NOMO-1 treated with dmso at 0.1 percent for 144 hours (cell line): ENCODE measurements at regions not wholly inside any gene's neighbourhood (a gene's known extent, or its start where the extent isn't known, plus 50 kb on each side); places are given as distances from the start of the nearest gene placed in this dataset.

Source experiments
- DNase-seq: peaks from one replicate; lab custom pipeline; 2025; ENCODE audit not compliant: unreplicated experiment; lab: John Stamatoyannopoulos, UW

DNA sequence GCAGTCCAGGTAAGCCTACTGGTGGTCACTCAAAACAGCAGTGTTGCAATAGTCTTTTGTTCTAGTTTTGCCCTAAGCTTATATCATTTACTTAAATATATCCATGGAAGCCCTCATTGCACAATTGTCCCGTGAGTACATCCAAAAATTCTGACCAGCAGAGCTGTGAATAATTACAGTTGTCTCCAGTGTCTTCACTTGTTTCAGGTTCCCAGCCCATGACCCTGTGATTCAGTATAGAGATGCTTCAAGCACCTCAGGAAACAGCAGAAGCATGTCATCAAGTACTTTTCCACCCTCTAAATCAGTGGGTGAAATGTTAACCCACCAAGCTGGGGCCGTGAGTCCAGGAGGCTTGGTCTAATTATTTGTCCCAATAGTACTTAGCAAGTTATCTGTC, 214.9 kb upstream of the RPS6KA3 start:
- no peak for DNase-seq

DNA sequence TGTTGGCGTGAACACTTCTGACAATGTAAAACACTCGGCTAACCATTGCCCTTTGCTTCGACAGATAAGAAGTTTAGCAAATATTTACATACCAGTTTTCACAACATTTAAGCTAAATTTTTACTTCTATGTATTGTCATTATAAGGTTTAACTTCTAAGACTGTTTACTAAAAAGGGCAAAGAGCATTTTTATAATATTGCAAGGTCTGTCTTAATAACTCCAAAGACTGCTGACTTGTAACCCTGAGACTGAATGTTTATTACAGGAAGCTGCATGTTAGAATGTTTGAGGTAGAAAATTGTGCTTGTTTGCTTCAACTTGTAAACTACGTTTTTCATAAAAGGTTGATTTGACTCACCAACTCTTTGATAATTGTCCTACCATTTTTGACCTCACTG, 213.2 kb upstream of the RPS6KA3 start:
- no peak for DNase-seq

DNA sequence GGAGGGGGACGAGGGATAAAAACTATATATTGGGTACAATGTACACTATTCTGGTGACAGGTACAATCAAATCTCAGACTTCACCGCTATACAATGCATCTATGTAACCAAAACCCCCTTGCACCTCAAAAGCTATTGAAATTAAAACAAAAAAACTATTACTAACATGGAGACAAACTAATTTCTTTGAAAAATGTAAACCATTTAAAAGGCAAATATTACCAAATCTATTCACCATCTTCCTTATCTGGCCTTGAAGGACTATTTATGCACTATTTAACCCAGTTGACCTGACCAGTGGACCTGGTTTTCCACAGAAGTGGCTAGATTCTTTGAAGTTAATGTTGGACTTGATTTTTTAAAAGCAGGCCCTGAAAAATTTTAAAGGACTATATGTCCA, 212.3 kb upstream of the RPS6KA3 start:
- DNase-seq, result no peak

DNA sequence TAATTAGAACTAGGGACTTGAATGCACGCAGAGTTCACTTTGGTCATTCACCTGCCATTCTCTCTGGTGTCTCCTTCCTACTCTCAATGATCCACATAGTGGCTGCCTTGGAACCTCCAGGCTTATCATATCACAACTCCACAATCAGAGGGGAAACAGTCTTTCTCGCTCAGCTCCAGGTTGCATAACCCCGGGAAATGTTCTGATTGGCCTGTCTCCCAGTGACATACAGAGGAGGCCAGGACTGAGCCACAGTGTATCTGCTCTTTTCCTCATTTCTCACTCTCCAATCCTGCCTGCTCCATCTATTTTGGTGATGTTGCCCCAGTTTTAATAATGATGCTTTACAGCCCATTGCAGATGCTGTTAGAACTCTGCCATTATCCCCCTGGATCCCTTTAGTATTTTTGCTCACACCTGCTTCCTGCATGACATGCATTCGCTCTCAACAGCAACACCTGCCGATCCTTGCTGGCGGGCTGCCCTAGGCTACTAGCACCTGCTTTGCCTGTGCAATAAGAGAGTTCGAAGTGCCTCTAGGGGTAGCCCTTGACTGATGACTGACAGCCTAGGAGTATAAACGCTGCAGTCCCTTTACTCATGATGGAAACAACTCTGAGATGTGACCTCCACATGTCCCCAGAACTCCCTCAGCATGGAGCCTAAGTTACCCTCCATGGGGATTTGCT, 211.3 kb upstream of the RPS6KA3 start:
- DNase-seq, result no peak

DNA sequence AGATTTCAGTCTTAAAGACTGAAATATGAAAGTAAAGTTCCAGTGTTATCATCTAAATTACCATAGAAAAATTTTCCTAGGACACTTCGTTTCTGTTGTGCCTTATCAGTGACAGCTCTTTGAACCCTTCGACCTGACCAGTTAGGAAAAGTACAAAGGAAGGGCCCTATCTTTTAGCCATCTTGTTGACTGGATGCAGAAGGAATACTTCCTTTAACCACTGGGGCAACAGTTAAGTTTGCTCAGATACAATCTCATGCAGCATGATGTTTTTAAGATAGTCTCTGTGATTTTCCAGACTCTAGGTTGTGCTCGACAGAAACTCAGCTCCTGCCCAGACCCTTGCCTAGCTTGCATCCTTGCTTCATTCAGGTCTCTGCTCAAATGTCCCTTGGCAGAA, 210.5 kb upstream of the RPS6KA3 start:
- no peak for DNase-seq

DNA sequence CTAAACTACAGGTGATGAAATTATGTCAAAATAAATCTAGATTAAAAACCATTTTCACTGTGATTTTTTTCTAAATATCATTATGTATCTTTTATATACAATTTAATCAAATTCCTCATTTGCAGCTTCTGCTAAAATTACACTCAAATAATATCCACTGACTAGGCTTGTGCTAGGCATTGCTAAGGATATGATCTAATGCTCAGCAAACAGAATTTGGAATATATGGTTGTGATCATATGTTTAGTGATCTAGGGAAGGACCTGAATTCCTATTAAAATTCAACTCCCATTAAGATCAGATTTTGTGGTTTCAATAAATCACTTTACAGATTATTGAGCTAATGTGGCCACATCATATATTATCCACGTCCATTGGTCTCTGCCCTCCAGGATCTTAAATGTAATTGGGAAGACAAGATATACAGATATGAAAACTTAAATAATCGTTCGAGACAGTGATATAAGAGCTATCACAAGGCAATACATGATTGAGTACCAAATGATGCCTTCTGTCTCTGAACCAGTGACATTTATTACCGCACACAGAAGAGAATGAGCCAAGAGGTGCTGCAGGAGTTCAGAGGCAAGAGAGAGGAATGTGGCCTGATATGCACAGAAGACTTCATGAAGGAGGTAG, 206.0 kb upstream of the RPS6KA3 start:
- no peak for DNase-seq

DNA sequence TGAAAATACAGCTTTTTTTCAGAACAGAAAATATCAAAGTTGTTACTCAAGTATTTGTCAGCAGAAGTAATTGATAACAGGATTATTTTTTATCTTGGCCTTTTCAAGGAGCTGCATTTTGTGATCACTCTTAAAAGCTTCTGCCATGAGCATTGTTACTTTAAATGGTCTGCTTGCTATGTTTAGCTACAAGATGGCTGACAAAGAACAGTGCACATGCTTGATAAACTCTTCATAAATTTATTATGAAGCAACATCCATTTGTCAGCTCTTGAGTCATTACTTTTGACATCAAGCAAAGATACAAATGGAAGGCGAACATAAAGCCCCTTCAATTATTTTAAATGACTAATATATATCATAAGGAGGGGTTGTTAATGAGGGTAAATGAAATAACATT, 205.4 kb upstream of the RPS6KA3 start:
- DNase-seq, result no peak

DNA sequence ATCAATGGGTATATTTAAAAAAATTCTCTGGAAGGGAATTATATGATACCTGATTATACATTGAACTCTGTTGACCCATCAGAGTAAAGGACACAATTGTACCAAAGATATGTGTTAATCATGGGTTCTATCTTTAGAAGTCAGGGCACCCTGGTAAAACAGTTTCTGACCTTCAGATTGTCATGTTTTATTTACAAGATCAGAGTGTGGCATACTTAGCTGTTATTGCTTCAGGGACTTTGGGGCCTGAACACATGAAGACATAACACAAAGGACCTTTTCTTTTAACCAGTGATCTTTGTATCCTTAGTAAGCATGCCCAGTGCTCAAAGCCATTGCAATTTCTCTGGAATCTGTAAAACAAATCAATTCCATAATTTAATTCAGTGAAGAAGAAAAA, 204.8 kb upstream of the RPS6KA3 start:
- no peak for DNase-seq

DNA sequence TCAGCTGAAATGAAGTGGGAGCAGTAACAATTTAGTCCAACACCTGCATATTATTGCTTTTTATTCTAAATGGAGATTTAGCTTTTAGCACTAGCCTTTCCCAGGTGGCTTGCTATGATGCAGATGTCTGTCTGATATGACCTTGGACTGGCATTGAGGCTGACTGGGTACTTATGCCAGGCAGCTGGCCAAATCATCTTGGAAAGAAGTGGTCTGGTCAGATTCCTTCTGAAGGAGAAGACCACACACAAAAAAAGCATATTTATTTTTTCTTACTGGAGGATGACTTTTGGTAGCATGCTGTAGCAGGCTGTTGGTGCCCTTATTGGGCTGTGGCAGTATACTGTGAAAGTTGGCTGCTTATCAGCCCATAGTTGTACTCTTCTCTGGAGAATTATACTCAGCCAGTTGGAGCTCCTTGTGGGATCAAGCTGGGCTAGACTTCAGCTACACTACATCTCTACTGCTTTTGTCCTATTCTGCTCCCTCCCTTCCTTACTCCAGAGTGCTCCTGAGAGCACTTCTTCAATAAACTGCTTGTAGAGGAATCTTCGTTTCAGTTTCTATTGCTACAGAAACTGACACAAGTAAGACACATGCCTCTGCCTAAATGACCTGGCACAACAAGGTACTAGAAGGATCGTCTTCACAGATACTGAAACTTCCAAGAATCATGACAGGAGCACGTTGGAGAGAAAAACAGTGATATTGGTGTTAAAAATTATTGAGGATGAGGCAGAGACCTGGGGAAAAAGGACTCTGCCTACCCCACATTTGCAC, 196.8 kb upstream of the RPS6KA3 start:
- no peak for DNase-seq

DNA sequence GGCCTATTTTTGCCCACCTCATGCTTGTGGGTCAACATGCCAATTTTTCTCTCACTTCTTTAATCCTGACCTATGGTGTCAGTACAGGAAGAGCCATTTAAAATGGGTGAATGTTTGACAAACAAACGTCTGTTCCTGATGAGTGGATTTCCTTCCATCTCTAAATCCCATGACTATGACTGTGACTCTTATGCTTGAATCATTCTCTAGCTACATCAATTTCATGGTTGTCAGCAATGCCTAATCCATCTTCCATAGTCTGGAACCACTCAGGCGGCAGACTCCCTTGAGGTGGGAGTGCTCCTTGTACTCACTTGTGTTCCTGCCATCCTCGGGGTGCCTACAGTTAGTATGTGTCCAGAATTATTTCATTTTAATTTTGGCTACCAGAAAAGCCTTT, 194.9 kb upstream of the RPS6KA3 start:
- no peak for DNase-seq

DNA sequence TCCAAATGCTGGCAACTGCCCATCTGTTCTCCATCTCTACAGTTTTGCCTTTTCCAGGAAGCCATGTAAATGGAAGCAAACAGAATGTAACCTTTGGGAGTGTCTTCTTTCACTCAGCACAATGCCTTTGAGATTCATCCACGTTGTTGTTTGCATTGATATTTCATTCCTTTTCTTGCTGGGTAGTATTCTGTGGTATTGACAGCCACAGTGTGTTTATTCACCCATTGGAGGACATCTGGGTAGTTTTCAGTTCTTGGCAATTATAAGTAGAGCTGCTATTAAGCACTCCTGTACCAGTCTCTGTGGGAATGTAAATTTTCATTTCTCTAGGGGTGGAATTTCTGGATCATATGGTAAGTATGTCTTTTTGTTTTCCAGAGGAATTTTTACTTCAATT, 194.3 kb upstream of the RPS6KA3 start:
- DNase-seq, result no peak

DNA sequence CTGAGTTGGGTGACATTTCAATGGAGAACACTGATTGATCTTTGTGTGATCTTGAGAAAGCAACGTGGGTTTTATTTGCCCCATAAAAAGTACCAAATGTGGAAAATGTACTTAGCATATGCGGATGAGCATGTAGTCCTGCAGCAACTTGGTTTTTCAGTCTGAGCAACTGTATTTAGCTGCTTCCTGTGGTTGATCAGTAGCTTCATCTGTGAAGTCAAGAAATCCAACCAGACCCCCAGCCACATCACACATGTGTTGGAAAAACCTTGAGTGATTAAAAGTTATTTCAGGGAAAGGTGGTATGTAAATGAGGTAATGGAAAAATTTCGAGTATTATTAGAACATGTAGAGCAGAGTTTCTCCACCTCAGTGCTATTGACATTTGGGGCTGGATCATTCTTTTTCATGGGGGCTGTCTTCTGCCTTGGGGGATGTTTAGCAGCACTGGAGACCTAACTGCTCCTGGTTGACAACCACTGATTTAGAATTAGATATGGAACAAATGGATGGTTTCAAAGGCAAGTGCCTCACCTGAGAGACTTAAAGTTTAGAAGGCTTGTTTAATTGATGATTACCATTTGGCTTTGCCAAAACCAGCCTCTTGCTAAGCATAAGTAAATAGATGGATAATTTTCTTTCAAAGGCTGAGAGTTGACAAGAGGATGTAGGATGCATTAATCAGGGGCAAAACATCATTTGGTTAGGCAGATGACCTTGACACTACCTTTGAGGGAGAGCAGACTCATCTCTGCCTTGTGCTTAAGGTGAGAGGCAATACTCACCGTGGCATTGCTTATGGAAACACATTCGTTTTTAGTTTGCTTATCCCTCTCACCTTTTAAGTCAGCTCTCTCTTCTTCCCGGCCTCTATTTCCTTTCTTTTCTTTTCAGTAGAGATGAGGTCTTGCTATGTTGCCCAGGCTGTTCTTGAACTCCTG, 193.0 kb upstream of the RPS6KA3 start:
- no peak for DNase-seq

DNA sequence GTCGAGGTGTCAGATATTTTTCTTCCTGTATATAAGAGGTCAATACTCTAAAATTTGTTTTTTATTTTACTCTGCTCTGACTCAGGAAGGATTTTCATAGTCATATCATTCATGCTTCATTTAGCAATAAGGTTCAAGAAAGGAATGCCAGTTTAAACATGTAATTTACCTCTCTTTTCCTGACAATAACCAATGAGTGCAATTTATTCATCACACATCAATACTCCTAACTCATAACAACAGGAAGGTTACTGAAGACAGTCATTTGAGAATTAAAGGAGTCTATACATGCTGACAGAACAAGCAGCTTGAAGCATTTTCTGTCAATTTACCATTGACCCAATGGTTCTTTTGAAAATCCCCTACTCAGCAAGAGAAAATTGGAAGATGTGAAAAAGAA, 190.3 kb upstream of the RPS6KA3 start:
- no peak for DNase-seq

DNA sequence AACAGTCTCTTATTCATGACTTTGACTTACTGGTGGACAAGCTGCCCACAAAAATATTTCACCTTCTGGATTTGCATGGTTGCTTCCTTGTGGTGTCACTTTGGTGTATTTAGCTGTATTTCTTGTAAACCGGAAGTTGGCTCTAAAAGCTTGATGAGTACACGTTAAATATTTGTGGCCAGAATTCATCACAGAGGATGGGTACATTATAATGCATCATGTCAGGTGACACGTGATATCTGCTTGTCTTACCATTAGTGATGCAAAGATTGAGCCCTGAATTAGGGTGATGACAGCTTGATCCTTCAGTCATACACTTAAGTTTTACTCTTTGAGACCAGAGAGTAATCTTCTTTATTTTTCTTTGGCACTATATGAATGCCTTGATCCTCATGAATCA, 188.3 kb upstream of the RPS6KA3 start:
- DNase-seq, result no peak

DNA sequence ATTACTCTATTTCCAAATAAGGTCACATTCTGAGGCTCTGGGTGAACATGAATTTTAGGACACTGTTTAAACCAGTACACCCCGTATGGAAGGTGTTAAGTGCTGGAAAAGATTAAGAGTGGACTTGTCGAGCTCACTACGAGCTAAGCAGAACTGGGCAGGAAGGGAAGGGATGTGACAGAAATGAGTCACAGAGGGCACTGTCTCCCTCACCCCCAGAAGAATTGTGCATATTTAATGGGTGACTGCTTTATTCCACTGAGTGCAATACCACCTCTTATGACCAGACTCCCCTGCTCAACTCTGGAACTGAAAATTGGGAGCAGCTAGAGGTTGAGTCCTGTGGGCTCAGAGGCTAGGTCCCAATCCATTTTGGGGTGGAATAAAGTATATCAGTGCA, 187.4 kb upstream of the RPS6KA3 start:
- DNase-seq, result no peak

DNA sequence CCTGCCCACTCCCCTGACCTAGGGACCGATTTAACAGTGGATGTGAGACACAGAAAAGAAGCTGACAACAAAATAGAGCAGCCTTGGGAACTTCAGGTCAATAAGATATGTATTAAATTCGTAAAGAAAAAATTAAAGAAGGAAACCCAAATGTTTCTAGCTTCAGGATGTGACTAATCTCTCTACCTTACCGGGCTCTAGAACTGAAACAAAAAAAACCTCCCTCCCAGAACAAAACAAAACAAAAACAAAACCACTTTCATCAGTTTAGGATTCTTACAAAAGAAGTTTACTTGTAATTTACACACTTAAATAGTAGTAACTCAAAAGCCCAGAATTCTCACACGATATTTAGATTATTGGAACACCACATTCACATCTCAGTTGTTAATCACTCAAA, 185.8 kb upstream of the RPS6KA3 start:
- DNase-seq, result no peak

DNA sequence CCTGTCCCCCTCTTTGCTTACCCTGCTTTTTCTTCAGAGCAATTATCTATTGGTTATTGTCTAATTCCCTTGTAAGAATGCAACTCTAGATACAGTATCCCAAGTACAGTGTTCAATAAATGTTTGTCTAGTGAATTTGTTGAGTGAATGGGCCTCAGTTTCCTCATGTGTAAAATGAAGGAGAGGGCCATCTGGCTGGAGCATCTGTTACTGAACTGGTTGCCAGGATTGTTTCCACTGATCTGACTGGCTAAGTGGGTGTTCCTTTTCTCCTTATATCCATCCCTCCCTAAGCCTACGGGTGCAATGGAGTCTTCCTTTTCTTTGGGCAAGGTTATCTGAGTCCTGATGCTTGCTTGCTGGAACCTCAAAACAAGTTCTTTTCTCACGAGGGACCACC, 185.2 kb upstream of the RPS6KA3 start:
- DNase-seq, result no peak

DNA sequence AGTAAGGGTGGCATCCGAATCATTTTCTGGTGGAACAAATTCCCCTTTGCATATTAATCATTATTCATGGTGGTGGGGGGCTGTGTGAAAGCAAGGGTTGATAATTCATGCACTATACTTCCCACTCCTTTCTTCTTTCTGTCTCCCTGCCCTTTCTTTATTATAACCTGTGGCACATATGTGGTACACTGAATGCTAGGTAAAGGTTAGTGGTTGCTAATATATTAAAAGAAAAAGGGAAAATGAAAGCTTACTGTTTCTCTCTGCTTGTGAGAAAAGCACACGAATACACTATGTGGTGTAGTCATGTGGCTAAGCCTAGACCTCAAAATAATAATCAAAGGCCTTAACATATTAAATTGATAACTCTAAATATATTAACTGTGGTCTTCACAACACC, 178.4 kb upstream of the RPS6KA3 start:
- DNase-seq, result no peak

DNA sequence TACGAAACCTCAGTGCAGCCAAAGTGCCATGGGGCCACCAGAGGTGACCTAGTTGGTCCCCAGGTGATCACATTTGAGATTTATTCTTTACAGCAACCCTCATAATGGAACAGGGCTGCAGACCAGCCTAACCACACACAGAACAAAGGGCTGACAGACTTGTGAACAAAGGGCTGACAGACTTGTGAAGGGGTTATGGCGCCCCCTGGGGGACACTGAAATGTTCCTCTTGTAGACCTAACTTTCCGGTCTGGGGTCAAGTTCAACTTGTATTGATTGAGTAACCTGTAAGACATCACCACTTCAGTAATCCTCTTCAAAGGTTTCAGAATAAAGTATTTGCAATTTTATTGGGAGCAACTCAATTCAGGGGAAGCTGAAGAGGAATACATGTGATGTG, 175.9 kb upstream of the RPS6KA3 start:
- peak; percentile 73 for DNase-seq

DNA sequence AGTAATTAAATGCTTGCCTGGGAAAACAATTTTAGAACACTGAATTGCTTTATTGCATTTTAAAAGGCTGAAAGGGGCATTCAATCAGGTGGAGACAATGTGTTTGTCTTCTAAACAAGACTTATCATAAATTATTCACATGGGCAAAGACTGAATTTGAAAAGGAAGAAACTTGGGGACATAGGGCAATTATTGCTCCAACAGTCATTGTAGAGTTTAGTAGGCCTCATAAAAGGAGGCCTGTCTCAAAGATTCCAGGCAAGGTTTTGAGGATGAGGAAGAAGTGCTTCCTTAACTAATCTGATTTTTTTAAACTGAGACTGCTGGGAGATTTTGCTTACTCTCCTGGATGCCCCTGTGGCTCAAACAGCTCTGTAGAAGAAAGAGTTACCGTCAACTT, 174.4 kb upstream of the RPS6KA3 start:
- no peak for DNase-seq

DNA sequence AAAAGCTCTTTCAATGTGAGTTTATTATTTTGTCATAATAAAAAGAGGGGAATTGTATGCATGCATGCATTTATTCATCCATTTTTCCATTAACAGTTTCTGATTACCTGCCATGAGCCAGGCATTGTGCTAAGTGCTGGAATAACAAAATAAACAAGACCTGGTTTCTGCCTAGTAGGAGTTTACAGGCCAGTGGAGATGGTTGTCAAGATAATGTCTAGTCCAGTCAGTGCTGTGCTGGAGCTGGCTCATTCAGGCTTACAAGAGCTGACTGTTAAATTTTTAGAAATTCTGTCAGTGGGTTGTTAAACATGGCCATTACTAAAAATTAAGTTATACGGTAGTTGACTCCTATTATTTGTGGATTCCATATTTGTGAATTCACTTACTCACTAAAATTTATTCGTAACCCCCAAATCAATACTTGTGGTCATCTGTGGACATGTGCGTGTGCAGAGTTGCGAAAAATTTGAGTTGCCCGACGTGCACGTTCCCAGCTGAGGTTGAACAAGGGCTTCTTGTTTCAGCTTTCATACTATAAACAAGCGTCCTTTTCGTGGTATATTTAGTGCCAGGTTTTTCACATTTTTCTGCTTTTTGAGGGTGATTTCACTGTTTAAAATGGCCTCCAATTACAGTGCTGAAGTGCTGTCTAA, 172.3 kb upstream of the RPS6KA3 start:
- peak; percentile 19 for DNase-seq
